ENCODE measurements at regions not wholly inside any gene's neighbourhood (a gene's known extent, or its start where the extent isn't known, plus 50 kb on each side); places are given as distances from the start of the nearest gene placed in this dataset.

DNA sequence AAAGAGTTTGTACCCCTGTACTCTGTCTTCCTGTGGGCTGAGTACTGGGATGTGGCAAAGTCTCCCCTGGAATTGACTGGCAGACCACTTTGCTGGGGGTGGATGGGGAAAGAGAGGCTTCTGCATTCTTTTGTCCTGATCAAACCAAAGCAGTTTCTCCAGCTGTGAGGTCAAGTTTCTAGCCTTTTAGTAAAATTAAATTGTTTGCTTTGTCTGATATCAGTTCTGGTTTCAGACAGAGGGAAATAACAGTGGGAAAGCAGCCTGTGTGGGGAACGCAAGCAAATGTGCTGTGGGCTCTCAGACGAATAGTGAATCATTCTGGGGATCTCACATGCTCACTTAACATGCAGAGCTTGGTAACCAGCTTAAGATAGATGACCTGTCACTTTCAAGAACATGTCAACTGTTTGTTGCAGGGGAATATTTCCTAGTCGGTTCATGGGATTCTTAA lies 151.6 kb downstream of the FAT3 start:
- no peaks in the 10 kb centered on the region for H3K27me3 ChIP-seq (replicated peaks; ENCODE audit: control insufficient read depth, insufficient read depth, low read length)
- no peak for DNase-seq (ENCODE audit: extremely low read depth, insufficient read length)
- TF ChIP-seq, protein P1, sequence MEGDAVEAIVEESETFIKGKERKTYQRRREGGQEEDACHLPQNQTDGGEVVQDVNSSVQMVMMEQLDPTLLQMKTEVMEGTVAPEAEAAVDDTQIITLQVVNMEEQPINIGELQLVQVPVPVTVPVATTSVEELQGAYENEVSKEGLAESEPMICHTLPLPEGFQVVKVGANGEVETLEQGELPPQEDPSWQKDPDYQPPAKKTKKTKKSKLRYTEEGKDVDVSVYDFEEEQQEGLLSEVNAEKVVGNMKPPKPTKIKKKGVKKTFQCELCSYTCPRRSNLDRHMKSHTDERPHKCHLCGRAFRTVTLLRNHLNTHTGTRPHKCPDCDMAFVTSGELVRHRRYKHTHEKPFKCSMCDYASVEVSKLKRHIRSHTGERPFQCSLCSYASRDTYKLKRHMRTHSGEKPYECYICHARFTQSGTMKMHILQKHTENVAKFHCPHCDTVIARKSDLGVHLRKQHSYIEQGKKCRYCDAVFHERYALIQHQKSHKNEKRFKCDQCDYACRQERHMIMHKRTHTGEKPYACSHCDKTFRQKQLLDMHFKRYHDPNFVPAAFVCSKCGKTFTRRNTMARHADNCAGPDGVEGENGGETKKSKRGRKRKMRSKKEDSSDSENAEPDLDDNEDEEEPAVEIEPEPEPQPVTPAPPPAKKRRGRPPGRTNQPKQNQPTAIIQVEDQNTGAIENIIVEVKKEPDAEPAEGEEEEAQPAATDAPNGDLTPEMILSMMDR (IDR thresholded peaks at IDR 0.05; ENCODE audit: insufficient read depth, low read length, poor library complexity, severe bottlenecking) = no peak
- H3K36me3 ChIP-seq (ENCODE audit: control insufficient read depth, insufficient read depth, low read length) = no peaks in the 10 kb centered on the region
- no peak overlapping the region for H3K4me3 ChIP-seq (replicated peaks; ENCODE audit: low read depth, low read length)

GRCh38 chr11:92376680-92377079 lies 152.1 kb downstream of the FAT3 start:
- TF ChIP-seq, protein P1 (IDR thresholded peaks at IDR 0.05; ENCODE audit: insufficient read depth, low read length, poor library complexity, severe bottlenecking) = no peak
- Histone ChIP-seq H3K4me3 (replicated peaks; ENCODE audit: low read depth, low read length) (no peak overlapping the region), H3K36me3 (ENCODE audit: control insufficient read depth, insufficient read depth, low read length) (no peaks in the 10 kb centered on the region), H3K27me3 (replicated peaks; ENCODE audit: control insufficient read depth, insufficient read depth, low read length) (no peaks in the 10 kb centered on the region)
- no peak for DNase-seq (ENCODE audit: extremely low read depth, insufficient read length)

DNA sequence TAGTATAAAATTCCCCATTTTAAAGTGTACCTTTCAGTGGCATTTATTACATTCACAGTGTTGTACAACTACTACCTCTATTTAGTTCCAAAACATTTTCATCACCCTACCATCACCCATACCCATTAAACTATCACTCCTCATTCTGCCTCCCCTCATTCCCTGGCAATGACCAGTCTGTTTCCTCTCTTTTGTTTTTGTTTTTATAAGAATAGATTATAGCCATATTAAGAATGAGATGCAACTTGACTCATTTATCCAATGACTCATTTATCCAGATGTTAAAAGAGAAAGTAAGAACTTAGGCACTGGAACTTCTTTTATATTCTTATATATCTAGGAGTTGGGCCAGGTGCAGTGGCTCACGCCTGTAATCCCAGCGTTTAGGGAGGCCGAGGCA lies 156.3 kb downstream of the FAT3 start:
- Histone ChIP-seq H3K27me3 (replicated peaks; ENCODE audit: control insufficient read depth, insufficient read depth, low read length) (no peaks in the 10 kb centered on the region), H3K36me3 (ENCODE audit: control insufficient read depth, insufficient read depth, low read length) (no peaks in the 10 kb centered on the region), H3K4me3 (replicated peaks; ENCODE audit: low read depth, low read length) (no peak overlapping the region)
- TF ChIP-seq, protein P1 (IDR thresholded peaks at IDR 0.05; ENCODE audit: insufficient read depth, low read length, poor library complexity, severe bottlenecking) = no peak
- DNase-seq (ENCODE audit: extremely low read depth, insufficient read length) = no peak

DNA sequence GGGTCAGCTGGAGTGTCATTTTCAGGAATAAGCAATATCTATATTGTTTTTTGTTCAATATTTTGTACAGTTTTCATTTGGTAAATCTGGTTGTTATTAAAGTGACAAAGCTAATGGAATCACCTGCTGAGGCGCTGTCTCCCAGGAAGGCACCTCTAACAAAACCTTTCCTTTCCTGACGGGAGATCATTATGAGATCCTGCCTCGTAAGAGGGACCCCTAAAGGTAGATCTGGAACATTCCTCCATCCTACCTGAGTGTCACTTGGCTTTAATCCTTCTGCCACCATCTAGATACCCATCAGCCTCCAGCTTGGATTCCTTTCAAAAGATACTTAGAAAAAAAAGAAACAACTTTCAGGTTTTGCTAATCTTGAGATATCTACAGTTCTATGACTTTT lies 157.7 kb downstream of the FAT3 start:
- no peak for DNase-seq (ENCODE audit: extremely low read depth, insufficient read length)
- TF ChIP-seq, protein P1 (IDR thresholded peaks at IDR 0.05; ENCODE audit: insufficient read depth, low read length, poor library complexity, severe bottlenecking) = no peak
- Histone ChIP-seq H3K36me3 (ENCODE audit: control insufficient read depth, insufficient read depth, low read length) (no peaks in the 10 kb centered on the region), H3K27me3 (replicated peaks; ENCODE audit: control insufficient read depth, insufficient read depth, low read length) (no peaks in the 10 kb centered on the region), H3K4me3 (replicated peaks; ENCODE audit: low read depth, low read length) (no peak overlapping the region)

- no peaks in the 10 kb centered on the region for H3K36me3 ChIP-seq (ENCODE audit: control insufficient read depth, insufficient read depth, low read length)
- no peak overlapping the region for H3K4me3 ChIP-seq (replicated peaks; ENCODE audit: low read depth, low read length)
- TF ChIP-seq, protein P1 (IDR thresholded peaks at IDR 0.05; ENCODE audit: insufficient read depth, low read length, poor library complexity, severe bottlenecking) = no peak
- no peaks in the 10 kb centered on the region for H3K27me3 ChIP-seq (replicated peaks; ENCODE audit: control insufficient read depth, insufficient read depth, low read length)
- no peak for DNase-seq (ENCODE audit: extremely low read depth, insufficient read length)
These were observed 158.8 kb downstream of the FAT3 start for GRCh38 chr11:92383430-92383829.

DNA sequence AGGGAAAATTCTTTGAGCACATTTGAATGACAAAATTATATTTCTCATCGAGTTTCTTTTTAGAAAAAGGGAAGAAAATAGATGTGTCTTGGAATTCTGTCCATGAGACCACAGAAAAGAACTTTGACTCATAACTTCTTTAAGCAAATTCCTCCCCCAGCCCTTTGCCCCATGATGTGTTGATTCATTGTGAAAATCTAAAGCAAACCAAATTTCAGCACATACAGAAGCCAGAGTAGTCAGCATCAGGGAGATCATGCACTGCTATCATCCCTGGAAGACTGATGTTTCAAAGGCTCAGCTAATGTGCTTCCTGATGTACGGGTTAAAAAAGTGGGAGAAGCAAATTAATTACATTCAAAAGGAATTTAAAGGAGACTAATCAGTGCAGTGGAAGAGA lies 159.7 kb downstream of the FAT3 start:
- TF ChIP-seq, protein P1 (IDR thresholded peaks at IDR 0.05; ENCODE audit: insufficient read depth, low read length, poor library complexity, severe bottlenecking) = no peak
- no peaks in the 10 kb centered on the region for H3K27me3 ChIP-seq (replicated peaks; ENCODE audit: control insufficient read depth, insufficient read depth, low read length)
- no peak for DNase-seq (ENCODE audit: extremely low read depth, insufficient read length)
- H3K4me3 ChIP-seq (replicated peaks; ENCODE audit: low read depth, low read length) = no peak overlapping the region
- no peaks in the 10 kb centered on the region for H3K36me3 ChIP-seq (ENCODE audit: control insufficient read depth, insufficient read depth, low read length)
